ENCODE measurements at regions not wholly inside any gene's neighbourhood (a gene's known extent, or its start where the extent isn't known, plus 50 kb on each side); places are given as distances from the start of the nearest gene placed in this dataset.

GRCh38 chr14:30158299-30158698, 230.7 kb upstream of the PRKD1 start:
- H3K9ac ChIP-seq (ENCODE audit: low read depth, low read length), result no peak overlapping the region
- H3K9me3 ChIP-seq (ENCODE audit: control insufficient read depth, insufficient read depth, low read length), result no peaks in the 10 kb centered on the region
- H3K4me1 ChIP-seq (ENCODE audit: insufficient read depth, low read length), result no peaks in the 10 kb centered on the region
- H3K36me3 ChIP-seq (ENCODE audit: insufficient read depth, low read length), result no peaks in the 10 kb centered on the region

- Histone ChIP-seq H3K36me3 (ENCODE audit: insufficient read depth, low read length) (no peaks in the 10 kb centered on the region), H3K9ac (ENCODE audit: low read depth, low read length) (no peak overlapping the region), H3K4me1 (ENCODE audit: insufficient read depth, low read length) (no peaks in the 10 kb centered on the region), H3K9me3 (ENCODE audit: control insufficient read depth, insufficient read depth, low read length) (no peaks in the 10 kb centered on the region)
Measured at GRCh38 chr14:30159374-30159773, 231.7 kb upstream of the PRKD1 start.

DNA sequence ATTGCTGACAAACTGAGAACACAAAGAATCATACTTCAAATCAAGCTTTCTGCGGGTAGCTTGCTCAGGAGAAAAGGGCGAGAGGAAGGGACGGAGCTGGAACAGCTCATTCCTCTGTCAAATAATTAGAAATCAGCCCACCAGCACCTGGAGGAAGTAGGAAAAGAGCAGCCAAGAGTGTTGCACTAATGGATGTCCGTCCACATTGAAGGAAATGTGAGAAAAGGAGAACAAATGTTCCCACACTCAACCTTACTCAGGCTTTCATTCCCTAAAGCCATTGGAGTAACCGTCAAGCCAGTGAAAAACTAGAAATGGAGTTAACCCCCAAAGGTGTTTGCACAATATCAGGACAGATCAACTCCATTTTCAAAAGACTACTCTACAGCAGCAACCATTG, 233.0 kb upstream of the PRKD1 start:
- no peak overlapping the region for H3K9ac ChIP-seq (ENCODE audit: low read depth, low read length)
- H3K4me1 ChIP-seq (ENCODE audit: insufficient read depth, low read length), result no peaks in the 10 kb centered on the region

GRCh38 chr14:30162066-30162465, 234.4 kb upstream of the PRKD1 start:
- Histone ChIP-seq H3K36me3 (ENCODE audit: insufficient read depth, low read length) (no peaks in the 10 kb centered on the region), H3K9ac (ENCODE audit: low read depth, low read length) (no peak overlapping the region), H3K9me3 (ENCODE audit: control insufficient read depth, insufficient read depth, low read length) (no peaks in the 10 kb centered on the region), H3K4me1 (ENCODE audit: insufficient read depth, low read length) (no peaks in the 10 kb centered on the region)

More for the DNA sequence above, 233.0 kb upstream of the PRKD1 start:
- no peaks in the 10 kb centered on the region for H3K36me3 ChIP-seq (ENCODE audit: insufficient read depth, low read length)
- H3K9me3 ChIP-seq (ENCODE audit: control insufficient read depth, insufficient read depth, low read length), result no peaks in the 10 kb centered on the region

GRCh38 chr14:30165255-30165654, 237.6 kb upstream of the PRKD1 start:
- Histone ChIP-seq H3K36me3 (ENCODE audit: insufficient read depth, low read length) (no peaks in the 10 kb centered on the region), H3K9me3 (ENCODE audit: control insufficient read depth, insufficient read depth, low read length) (peaks cover 4% of the 10 kb centered on the region; the same call in 1 of the 2 replicates), H3K9ac (ENCODE audit: low read depth, low read length) (no peak overlapping the region), H3K4me1 (ENCODE audit: insufficient read depth, low read length) (no peaks in the 10 kb centered on the region)

- Histone ChIP-seq H3K9me3 (ENCODE audit: control insufficient read depth, insufficient read depth, low read length) (no peaks in the 10 kb centered on the region), H3K9ac (ENCODE audit: low read depth, low read length) (no peak overlapping the region), H3K36me3 (ENCODE audit: insufficient read depth, low read length) (no peaks in the 10 kb centered on the region), H3K4me1 (ENCODE audit: insufficient read depth, low read length) (no peaks in the 10 kb centered on the region)
Measured at GRCh38 chr14:30177781-30178180, 250.1 kb upstream of the PRKD1 start.

DNA sequence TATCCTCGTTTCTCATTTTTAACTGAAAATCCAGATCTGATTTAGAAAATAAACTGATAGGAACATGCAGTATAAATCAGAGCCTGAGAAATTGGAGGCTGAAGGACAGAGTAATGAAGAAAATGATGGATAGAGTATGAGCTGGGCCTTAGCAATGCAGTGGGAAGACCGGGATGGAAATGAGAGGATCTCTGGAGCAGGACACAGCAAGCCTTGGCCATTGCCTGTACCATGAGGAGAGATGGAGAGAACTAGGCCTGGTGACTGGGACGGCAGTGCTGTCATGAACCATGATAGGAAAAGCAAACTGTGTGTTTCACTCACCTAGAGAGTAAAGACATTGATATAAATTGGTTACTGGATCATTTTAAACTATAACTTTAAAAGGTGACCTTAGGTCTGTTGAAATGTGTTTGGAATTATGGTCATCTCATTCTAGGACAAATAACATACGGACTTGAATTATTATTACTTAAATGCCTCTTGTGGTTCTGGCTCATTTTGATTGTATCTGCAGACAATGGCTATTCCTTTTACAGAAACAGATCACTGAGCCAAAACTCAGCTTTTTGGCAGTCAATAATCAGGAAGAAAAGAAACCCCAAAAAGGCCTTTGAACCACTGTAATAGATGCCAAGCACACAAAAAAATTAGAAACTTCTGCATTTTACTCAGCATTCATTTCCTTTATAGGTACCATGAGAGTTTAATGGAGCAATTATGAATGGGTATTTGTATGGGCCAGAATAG, 251.9 kb upstream of the PRKD1 start:
- Histone ChIP-seq H3K36me3 (ENCODE audit: insufficient read depth, low read length) (no peaks in the 10 kb centered on the region), H3K4me1 (ENCODE audit: insufficient read depth, low read length) (no peaks in the 10 kb centered on the region), H3K9ac (ENCODE audit: low read depth, low read length) (no peak overlapping the region), H3K9me3 (ENCODE audit: control insufficient read depth, insufficient read depth, low read length) (no peaks in the 10 kb centered on the region)

DNA sequence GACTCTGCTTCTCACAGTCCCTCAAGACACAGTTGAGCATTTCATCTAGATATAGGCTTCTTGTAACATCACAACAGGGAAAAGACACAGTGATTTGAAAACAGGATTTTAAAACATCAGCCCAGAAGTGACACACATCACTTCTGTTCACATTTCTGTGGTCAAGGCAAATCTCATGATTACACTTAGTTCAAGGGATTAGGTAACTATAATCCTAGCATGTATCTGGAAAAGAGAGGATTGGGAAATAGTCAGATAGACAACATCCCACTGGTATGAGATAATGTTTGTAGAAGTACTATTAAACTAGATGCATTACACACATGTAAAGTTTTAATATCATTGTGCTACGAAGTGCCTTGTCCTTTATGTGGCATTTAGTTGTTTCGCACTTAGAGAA, 252.6 kb upstream of the PRKD1 start:
- Histone ChIP-seq H3K9ac (ENCODE audit: low read depth, low read length) (no peak overlapping the region), H3K36me3 (ENCODE audit: insufficient read depth, low read length) (no peaks in the 10 kb centered on the region), H3K9me3 (ENCODE audit: control insufficient read depth, insufficient read depth, low read length) (no peaks in the 10 kb centered on the region), H3K4me1 (ENCODE audit: insufficient read depth, low read length) (no peaks in the 10 kb centered on the region)

DNA sequence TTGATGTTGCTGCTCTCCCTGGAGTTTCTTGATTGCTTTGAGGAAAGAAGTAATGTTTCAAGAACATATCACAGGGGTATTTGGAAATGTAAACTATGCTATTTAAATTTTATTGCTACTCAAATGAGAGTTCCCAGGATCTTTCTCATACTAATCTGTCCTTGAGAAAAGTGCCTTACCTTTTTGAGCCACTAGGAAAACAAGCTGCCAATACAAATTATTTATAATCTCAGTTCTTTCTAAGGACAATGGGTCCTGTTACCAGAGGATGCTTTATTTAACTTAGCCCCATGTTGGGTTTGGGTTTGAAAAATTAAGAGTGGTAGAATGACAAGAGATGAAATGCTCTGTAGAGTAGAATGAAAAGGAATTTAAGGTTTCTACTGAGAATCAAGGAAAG, 258.2 kb upstream of the PRKD1 start:
- no peaks in the 10 kb centered on the region for H3K36me3 ChIP-seq (ENCODE audit: insufficient read depth, low read length)
- no peaks in the 10 kb centered on the region for H3K9me3 ChIP-seq (ENCODE audit: control insufficient read depth, insufficient read depth, low read length)
- H3K4me1 ChIP-seq (ENCODE audit: insufficient read depth, low read length), result no peaks in the 10 kb centered on the region
- H3K9ac ChIP-seq (ENCODE audit: low read depth, low read length), result no peak overlapping the region

GRCh38 chr14:30191639-30192279, 264.1 kb upstream of the PRKD1 start:
- H3K9me3 ChIP-seq (ENCODE audit: control insufficient read depth, insufficient read depth, low read length), result no peaks in the 10 kb centered on the region
- no peak overlapping the region for H3K9ac ChIP-seq (ENCODE audit: low read depth, low read length)
- H3K4me1 ChIP-seq (ENCODE audit: insufficient read depth, low read length), result peaks cover 12% of the 10 kb centered on the region
- H3K36me3 ChIP-seq (ENCODE audit: insufficient read depth, low read length), result no peaks in the 10 kb centered on the region

DNA sequence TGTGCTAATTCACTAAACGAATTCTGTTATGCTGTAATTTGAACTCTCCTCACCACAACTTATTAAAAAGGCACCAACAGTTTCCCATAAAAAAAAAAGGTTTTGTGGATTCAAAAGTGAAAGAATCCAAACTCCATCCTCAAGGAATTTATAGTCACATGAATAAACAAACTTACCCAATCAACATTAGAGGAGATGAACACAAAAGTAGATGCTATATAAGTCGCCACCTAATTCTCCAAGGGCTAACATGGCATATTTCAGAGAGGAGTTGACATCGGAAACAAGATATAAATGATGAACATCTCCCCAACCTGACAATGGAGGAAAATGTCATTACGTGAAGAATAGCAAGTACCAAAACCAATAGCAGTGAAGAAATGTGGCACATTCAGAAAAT, 265.5 kb upstream of the PRKD1 start:
- peaks cover 12% of the 10 kb centered on the region for H3K4me1 ChIP-seq (ENCODE audit: insufficient read depth, low read length)
- no peaks in the 10 kb centered on the region for H3K36me3 ChIP-seq (ENCODE audit: insufficient read depth, low read length)
- H3K9ac ChIP-seq (ENCODE audit: low read depth, low read length), result no peak overlapping the region
- H3K9me3 ChIP-seq (ENCODE audit: control insufficient read depth, insufficient read depth, low read length), result no peaks in the 10 kb centered on the region

DNA sequence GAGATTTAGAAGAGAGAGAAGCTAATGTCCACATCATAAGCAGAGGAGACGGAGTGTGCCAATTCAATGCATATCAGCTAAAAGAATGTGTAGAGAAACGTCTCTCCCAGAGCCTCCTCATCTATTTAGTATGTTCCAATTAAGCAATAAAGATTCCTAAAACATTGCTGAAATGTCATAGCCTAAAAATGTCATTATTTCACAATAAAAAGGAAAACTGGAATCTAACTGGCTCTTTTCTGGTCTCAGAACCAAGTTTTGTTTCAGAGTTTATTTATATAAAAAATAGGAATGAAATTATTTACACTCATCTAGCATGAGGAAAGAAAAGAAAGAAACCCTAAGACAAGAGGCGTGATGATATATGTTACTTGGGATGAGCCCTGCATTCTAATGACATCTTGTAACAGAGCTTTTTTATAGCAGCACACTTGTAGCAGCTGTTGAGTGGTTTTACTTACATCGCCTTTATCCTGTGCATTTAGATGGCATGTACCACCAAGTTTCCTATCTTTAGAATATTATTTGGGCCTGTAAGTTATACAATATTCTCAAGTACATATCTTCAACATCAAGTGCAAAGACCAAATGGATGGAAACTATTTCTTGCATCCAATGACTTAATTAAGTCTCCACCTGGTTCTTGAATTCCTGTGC, 266.3 kb upstream of the PRKD1 start:
- H3K4me1 ChIP-seq (ENCODE audit: insufficient read depth, low read length), result peaks cover 12% of the 10 kb centered on the region
- no peak overlapping the region for H3K9ac ChIP-seq (ENCODE audit: low read depth, low read length)
- no peaks in the 10 kb centered on the region for H3K36me3 ChIP-seq (ENCODE audit: insufficient read depth, low read length)
- no peaks in the 10 kb centered on the region for H3K9me3 ChIP-seq (ENCODE audit: control insufficient read depth, insufficient read depth, low read length)

DNA sequence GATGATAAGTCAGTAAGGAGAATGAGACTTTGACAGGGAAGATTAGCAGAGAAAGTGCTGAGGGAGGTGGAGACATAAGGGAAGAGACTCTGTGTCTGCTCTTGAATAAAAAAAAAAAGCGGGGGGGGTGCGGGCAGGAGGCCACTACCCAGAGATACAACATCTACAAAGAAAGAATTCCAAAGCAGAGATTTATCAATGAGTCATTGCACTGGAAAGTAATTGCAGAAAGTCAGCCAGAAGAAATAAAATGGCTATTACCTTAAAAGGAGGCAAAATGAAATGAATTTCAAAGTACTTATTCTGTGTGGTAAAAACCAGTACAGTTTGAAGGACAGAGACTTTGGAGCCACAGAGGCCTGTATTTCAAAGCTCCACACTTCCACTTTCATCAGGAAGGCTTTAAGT, 267.1 kb upstream of the PRKD1 start:
- Histone ChIP-seq H3K9me3 (ENCODE audit: control insufficient read depth, insufficient read depth, low read length) (no peaks in the 10 kb centered on the region), H3K9ac (ENCODE audit: low read depth, low read length) (no peak overlapping the region), H3K4me1 (ENCODE audit: insufficient read depth, low read length) (peaks cover 12% of the 10 kb centered on the region), H3K36me3 (ENCODE audit: insufficient read depth, low read length) (no peaks in the 10 kb centered on the region)

- Histone ChIP-seq H3K36me3 (ENCODE audit: insufficient read depth, low read length) (no peaks in the 10 kb centered on the region), H3K4me1 (ENCODE audit: insufficient read depth, low read length) (peaks cover 12% of the 10 kb centered on the region)
Measured at GRCh38 chr14:30195941-30196340, 268.3 kb upstream of the PRKD1 start.

GRCh38 chr14:30196861-30197260, 269.2 kb upstream of the PRKD1 start:
- Histone ChIP-seq H3K36me3 (ENCODE audit: insufficient read depth, low read length) (no peaks in the 10 kb centered on the region), H3K4me1 (ENCODE audit: insufficient read depth, low read length) (peaks cover 12% of the 10 kb centered on the region), H3K9me3 (ENCODE audit: control insufficient read depth, insufficient read depth, low read length) (no peaks in the 10 kb centered on the region), H3K9ac (ENCODE audit: low read depth, low read length) (no peak overlapping the region)

More at GRCh38 chr14:30195941-30196340, 268.3 kb upstream of the PRKD1 start:
- H3K9ac ChIP-seq (ENCODE audit: low read depth, low read length), result no peak overlapping the region
- H3K9me3 ChIP-seq (ENCODE audit: control insufficient read depth, insufficient read depth, low read length), result no peaks in the 10 kb centered on the region
